IMR-90 (cell line): ENCODE measurements at regions not wholly inside any gene's neighbourhood (a gene's known extent, or its start where the extent isn't known, plus 50 kb on each side); places are given as distances from the start of the nearest gene placed in this dataset.

Experiments
- CHD1 ChIP-seq: IDR thresholded peaks from 2 replicates; pipeline ENCODE4 v1.6.1; 2012; ENCODE audit warnings: low read depth, low read length, improper control_type of control experiment
- FOS ChIP-seq: fragments of 150-350 bp; IDR thresholded peaks from 2 replicates; pipeline ENCODE4 v1.6.1; 2016; ENCODE audit warnings: low read depth, low read length
- MAFK ChIP-seq: IDR thresholded peaks from 2 replicates; pipeline ENCODE4 v1.6.1; 2012; ENCODE audit warnings: low read depth, low read length, improper control_type of control experiment
- MAZ ChIP-seq: IDR thresholded peaks from 2 replicates; pipeline ENCODE4 v1.6.1; 2012; ENCODE audit warnings: low read depth, mild to moderate bottlenecking, low read length, improper control_type of control experiment, moderate library complexity, borderline replicate concordance
- MXI1 ChIP-seq: IDR thresholded peaks from 2 replicates; pipeline ENCODE4 v1.6.1; 2012; ENCODE audit warnings: low read depth, mild to moderate bottlenecking, low read length, moderate library complexity, borderline replicate concordance
- POLR2A ChIP-seq: IDR thresholded peaks from 2 replicates; pipeline ENCODE4 v1.6.1; 2012; ENCODE audit warnings: mild to moderate bottlenecking, low read depth, low read length
- RAD21 ChIP-seq: IDR thresholded peaks from 2 replicates; pipeline ENCODE4 v1.6.1; 2012; ENCODE audit warnings: low read length, improper control_type of control experiment
- RFX5 ChIP-seq: IDR thresholded peaks from 2 replicates; pipeline ENCODE4 v1.8.0; 2012; ENCODE audit warnings: low read depth, mild to moderate bottlenecking, low read length, moderate library complexity
- SMC3 ChIP-seq: fragments of 150-350 bp; IDR thresholded peaks from 2 replicates; pipeline ENCODE4 v1.6.1; 2016; ENCODE audit warnings: low read depth, mild to moderate bottlenecking, antibody characterized with exemption, low read length, moderate library complexity
- USF2 ChIP-seq: fragments of 150-350 bp; IDR thresholded peaks from 2 replicates; pipeline ENCODE4 v1.6.1; 2017; ENCODE audit warnings: mild to moderate bottlenecking, antibody characterized with exemption, low read length, low read depth
- TF ChIP-seq, protein P1 (sequence below): conservative IDR thresholded peaks from 2 replicates; pipeline ENCODE4 v1.5.1; 2012; ENCODE audit warnings: mild to moderate bottlenecking, low read depth, low read length, improper control_type of control experiment
- TF ChIP-seq, protein P2 (sequence below): fragments of 150-350 bp; IDR thresholded peaks from 2 replicates; pipeline ENCODE4 v1.6.1; 2016; ENCODE audit warnings: low read depth, mild to moderate bottlenecking, low read length, moderate library complexity, borderline replicate concordance

DNA sequence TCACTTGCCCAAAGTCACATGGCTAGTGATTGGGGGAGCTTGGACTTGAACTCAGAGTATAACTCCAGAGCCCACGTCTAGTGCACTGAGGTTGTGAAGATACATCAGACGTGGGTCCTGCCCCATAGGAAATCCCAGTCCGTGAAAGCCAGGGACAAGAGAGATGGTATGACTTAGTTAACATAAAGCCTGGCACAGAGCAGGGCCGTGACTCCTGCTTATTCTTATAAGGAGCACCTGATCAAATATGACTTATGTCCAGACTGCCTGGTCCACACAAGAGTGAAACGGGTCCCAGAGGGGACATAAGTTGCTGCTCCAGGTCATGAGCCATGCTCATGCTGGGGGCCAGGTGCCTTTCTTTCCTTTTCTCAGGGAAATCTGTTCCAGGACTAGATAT is 166.3 kb upstream of the USP24 start:
- TF ChIP-seq, protein P1, sequence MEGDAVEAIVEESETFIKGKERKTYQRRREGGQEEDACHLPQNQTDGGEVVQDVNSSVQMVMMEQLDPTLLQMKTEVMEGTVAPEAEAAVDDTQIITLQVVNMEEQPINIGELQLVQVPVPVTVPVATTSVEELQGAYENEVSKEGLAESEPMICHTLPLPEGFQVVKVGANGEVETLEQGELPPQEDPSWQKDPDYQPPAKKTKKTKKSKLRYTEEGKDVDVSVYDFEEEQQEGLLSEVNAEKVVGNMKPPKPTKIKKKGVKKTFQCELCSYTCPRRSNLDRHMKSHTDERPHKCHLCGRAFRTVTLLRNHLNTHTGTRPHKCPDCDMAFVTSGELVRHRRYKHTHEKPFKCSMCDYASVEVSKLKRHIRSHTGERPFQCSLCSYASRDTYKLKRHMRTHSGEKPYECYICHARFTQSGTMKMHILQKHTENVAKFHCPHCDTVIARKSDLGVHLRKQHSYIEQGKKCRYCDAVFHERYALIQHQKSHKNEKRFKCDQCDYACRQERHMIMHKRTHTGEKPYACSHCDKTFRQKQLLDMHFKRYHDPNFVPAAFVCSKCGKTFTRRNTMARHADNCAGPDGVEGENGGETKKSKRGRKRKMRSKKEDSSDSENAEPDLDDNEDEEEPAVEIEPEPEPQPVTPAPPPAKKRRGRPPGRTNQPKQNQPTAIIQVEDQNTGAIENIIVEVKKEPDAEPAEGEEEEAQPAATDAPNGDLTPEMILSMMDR = no peak
- TF ChIP-seq POLR2A (no peak), MAFK (no peak), SMC3 (no peak), USF2 (no peak), RFX5 (no peak), MAZ (no peak), MXI1 (no peak), FOS (no peak), CHD1 (no peak), RAD21 (no peak)
- TF ChIP-seq, protein P2, sequence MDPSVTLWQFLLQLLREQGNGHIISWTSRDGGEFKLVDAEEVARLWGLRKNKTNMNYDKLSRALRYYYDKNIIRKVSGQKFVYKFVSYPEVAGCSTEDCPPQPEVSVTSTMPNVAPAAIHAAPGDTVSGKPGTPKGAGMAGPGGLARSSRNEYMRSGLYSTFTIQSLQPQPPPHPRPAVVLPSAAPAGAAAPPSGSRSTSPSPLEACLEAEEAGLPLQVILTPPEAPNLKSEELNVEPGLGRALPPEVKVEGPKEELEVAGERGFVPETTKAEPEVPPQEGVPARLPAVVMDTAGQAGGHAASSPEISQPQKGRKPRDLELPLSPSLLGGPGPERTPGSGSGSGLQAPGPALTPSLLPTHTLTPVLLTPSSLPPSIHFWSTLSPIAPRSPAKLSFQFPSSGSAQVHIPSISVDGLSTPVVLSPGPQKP = no peak
